Smooth muscle cell of the brain vasculature (primary cell): ENCODE measurements at regions not wholly inside any gene's neighbourhood (a gene's known extent, or its start where the extent isn't known, plus 50 kb on each side); places are given as distances from the start of the nearest gene placed in this dataset.

Experiments
- DNase-seq: peaks from one replicate; pipeline ENCODE4 v3.0.0-alpha.2; 2012; ENCODE audit warnings: low read depth, low spot score

- DNase-seq: no peak
Observed at GRCh38 chr4:24060932-24061331, 171.1 kb upstream of the PPARGC1A start.

GRCh38 chr4:24059839-24060238, 170.0 kb upstream of the PPARGC1A start:
- no peak for DNase-seq

- DNase-seq: no peak
Observed at GRCh38 chr4:24057915-24058559, 168.2 kb upstream of the PPARGC1A start.

- DNase-seq: no peak
Observed at GRCh38 chr4:24056289-24056688, 166.4 kb upstream of the PPARGC1A start.

DNA sequence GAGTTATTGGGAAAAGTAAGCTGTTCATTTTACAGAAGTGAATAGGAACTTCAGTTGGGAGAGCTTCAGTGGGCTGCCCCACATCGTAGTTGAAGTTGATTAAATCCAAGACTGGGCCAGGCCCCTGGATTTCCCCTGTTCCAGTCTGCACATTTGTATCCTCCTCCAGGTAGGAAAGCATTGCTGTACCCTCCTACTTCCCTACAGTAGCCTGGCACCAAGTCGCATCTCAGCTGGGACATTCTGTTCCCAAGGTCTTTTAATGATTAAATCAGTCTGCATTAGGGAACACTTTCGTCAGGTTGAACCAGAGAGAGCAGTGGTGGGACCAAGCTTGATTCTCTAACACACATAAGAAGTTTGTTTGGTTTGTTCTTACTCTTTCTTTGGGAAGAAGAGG, 165.8 kb upstream of the PPARGC1A start:
- no peak for DNase-seq

DNA sequence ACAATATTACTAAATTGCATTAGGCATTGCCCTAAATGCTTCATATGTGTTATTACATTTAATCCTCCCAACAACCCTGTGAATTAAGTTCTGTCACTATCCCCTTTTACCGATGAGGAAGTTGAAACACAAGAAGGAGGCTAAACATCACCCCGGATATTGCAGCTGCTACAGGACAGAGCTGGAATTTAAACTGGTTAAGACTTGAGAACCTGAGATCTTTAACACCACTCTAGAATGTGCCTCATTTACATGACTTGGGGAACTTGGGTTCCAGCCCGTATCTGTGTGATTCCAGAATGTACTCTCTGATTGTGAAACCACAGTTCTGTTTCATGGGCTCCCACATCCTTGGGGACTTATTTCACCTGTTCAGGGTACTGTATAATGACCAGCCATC, 165.1 kb upstream of the PPARGC1A start:
- DNase-seq: no peak

DNA sequence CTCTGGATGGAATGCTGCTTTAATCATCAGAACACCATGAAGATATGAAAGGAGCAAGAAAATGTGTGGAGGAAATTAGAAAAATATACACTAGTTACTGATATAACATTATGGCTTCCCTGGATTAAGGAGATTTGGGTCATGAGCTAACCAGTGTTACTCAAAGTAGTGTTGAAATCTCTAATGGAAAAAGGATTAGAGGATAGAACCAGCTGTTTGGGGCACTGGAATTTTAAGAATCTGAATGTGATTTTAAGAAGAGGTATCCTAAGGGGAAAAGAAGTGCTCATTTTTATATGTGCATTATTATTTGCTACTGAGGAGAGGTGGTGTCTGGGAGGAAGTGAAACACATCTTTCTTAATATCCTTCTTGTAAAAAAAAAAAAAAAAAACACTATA, 164.1 kb upstream of the PPARGC1A start:
- DNase-seq: no peak

- DNase-seq: no peak
Observed at GRCh38 chr4:24044610-24045589, 155.1 kb upstream of the PPARGC1A start.

DNA sequence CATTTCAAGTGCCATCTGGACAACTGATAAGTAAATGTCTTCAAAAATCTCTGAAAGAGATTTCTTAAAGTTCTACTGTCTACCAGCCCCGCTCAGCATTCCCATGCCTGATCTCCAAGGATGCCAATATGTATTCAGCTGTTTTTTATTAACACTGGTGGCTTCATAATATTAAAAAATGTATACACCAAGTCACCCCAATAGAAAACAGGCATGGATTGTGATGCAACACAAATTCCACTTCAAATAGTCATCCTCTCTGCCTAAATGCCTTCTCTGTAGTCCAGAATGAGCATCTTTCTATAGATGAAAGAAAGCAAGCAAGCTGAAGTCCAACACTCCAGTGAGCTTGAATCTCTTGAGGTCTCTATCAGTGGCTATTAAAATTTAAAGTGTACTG, 152.2 kb upstream of the PPARGC1A start:
- DNase-seq: peak; percentile 29

DNA sequence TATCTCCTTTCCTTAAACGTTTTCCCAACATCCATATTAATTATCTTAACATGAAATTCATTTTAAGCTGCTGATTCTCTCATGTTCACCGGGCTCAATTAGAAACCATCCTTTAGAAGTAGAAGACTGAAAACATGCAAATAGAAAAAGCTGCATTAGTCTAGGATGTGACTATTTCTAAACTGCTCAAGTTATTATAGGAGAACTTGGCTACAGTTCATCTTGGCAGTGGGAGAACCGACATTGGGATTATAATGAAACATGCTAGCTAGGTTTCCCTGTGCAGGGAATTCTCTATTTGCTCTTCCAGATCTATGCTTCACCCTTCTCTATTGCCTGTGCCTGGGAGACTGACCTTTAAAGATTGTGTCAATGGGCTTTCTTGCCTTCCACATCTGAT, 151.0 kb upstream of the PPARGC1A start:
- no peak for DNase-seq

- no peak for DNase-seq
Observed at GRCh38 chr4:24033626-24034025, 143.8 kb upstream of the PPARGC1A start.

DNA sequence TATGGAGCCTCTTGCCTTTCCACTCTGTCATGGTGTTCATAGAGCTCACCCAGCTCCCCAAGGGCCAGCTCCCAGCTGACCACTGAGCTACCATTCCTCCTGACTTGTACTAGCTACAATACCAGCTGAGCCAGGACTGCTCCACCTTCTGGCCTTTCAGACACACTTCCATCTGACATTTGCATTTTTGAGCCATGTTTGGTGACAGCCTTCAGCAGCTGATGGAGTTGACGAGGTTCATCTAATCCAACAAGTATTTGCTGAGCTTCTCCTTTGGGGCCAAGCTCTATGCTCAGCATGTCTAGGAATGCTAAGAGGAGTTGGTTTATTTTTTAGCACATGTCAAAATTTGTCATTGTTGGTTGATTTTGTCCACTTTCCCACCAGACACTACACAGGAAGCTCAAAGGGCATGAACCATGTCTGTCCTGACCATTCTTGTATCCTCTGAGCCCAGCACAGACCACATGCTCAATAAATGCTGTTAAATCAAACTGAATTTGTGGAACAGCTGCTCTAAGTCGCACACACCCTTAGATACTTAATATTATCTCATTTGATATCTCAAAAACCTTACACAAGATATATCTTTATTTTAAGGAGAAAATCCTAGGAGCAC, 142.6 kb upstream of the PPARGC1A start:
- DNase-seq: no peak

GRCh38 chr4:24026596-24026995, 136.7 kb upstream of the PPARGC1A start:
- DNase-seq: no peak

DNA sequence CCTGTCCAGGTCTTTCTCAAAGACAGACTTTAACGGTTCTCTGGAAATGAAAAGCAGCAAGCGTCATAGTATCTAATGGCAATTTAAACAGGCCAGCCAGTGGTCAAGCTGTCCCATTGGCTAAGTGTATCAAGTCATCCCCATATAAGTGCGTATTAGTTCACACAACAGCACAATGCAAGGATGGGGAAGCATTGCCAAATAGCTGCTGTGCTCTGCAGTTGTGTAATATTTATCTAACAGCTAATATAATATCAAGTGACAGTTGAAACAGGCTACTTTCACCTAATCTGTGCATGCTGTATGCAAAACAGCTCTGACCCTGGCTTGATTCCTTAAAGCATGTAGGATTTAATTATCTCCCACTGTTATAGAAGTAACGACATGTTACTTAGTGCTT, 134.8 kb upstream of the PPARGC1A start:
- no peak for DNase-seq

- no peak for DNase-seq
Observed at GRCh38 chr4:24024157-24024556, 134.3 kb upstream of the PPARGC1A start.

- DNase-seq: no peak
Observed at GRCh38 chr4:24015782-24016181, 125.9 kb upstream of the PPARGC1A start.

DNA sequence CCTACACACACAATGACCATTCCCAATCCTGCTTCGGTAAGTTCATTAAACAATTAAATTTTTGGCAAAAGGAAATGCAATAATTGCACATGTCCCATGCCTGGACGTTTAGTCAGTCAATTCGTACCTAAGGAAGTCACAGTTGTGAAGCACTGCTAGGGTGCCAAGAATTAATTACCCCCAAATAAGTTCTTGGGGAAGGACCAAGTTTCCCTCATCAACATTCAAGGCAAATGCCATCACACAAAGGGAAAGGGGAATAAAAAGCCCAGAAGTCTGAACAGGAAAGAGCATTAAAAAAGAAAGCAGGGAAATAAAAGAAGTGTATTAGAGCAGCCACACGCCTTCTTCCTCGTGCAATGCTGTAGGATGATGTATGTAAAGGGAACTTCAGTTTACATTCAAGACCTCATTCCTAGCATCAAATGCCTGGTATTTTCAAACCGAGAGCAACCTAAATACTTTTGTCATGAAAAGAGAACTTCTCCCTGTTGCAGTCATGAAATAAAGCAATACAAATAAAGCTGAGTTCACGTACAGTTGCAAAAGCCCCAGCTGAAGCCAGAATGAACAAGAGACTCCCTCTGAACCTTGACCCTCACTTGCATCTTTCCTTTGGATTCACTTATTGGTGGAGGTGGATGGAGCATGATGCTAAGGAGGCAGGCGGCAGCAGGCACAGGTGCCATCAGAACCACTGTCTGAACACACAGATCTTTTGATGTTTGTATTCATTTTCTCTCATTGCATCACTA, 124.0 kb upstream of the PPARGC1A start:
- no peak for DNase-seq

- no peak for DNase-seq
Observed at GRCh38 chr4:24010994-24011393, 121.1 kb upstream of the PPARGC1A start.

DNA sequence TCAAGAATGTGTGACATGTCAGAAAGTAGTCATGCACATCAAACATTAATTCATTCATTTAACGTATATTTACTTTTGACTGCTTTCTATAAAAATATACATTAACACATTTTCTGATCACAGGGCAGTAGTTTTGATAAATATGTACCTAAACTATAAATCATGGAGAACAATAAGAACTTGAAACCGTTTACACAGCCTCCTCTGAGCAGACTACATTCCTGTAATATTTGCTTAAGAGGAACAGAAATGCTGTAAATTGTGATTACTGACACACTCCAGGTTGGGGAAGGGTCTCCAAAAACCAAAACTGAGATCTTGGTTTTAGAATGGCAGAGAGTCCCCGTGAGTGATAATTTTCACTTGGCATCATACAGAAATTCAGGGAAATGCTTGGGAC, 120.7 kb upstream of the PPARGC1A start:
- no peak for DNase-seq

- no peak for DNase-seq
Observed at GRCh38 chr4:24007860-24008261, 118.0 kb upstream of the PPARGC1A start.

DNA sequence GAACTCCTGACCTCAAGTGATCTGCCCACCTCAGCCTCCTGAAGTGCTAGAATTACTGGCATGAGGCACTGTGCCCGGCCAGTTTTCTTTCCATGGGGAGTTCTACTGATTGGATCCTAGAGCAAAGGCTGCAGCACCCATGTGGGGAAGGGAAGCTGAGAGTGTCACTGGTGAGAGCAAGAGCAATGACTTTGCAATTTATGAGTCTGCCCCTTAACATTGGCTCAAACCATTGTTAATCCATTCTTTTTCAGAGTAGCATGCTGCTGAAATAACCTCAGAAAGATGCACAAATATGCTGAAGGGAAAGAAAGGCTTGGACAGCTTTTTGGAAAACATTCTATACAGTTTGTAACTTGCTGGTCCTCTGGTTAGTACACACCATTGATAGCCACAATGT, 116.4 kb upstream of the PPARGC1A start:
- no peak for DNase-seq

GRCh38 chr4:24003926-24004325, 114.1 kb upstream of the PPARGC1A start:
- DNase-seq: no peak
